ENCODE measurements at regions not wholly inside any gene's neighbourhood (a gene's known extent, or its start where the extent isn't known, plus 50 kb on each side); places are given as distances from the start of the nearest gene placed in this dataset.
"Not testable (repeated sequence)": the region's sequence is repeated elsewhere in the genome, so short reads cannot be mapped to it uniquely, and the experiment has no call there.

GRCh38 chrX:131854581-131854980, 168.5 kb upstream of the STK26 start:
- Histone ChIP-seq H3K9me3 (no peaks in the 10 kb centered on the region), H3K36me3 (no peaks in the 10 kb centered on the region), H3K4me1 (no peaks in the 10 kb centered on the region), H3K27ac (no peak overlapping the region), H3K27me3 (peaks cover 100% of the 10 kb centered on the region), H3K4me2 (no peak overlapping the region), H4K20me1 (peaks cover 7% of the 10 kb centered on the region; the same call in 1 of the 2 replicates), H3K4me3 (no peak overlapping the region), H3K9ac (no peak overlapping the region)
- no peak for TF ChIP-seq Cebpa-rat (IDR thresholded peaks at IDR 0.05)

- H3K4me2 ChIP-seq, result no peak overlapping the region
- H4K20me1 ChIP-seq, result no peaks in the 10 kb centered on the region; the same call in 1 of the 2 replicates
- no peaks in the 10 kb centered on the region for H3K9me3 ChIP-seq
- TF ChIP-seq Cebpa-rat (IDR thresholded peaks at IDR 0.05), result no peak
- H3K4me3 ChIP-seq, result no peak overlapping the region
- no peak overlapping the region for H3K27ac ChIP-seq
- H3K27me3 ChIP-seq, result peaks cover 99% of the 10 kb centered on the region
- H3K4me1 ChIP-seq, result no peaks in the 10 kb centered on the region
- H3K36me3 ChIP-seq, result no peaks in the 10 kb centered on the region
- H3K9ac ChIP-seq, result no peak overlapping the region
Observed at GRCh38 chrX:131861088-131861787, 161.9 kb upstream of the STK26 start.

DNA sequence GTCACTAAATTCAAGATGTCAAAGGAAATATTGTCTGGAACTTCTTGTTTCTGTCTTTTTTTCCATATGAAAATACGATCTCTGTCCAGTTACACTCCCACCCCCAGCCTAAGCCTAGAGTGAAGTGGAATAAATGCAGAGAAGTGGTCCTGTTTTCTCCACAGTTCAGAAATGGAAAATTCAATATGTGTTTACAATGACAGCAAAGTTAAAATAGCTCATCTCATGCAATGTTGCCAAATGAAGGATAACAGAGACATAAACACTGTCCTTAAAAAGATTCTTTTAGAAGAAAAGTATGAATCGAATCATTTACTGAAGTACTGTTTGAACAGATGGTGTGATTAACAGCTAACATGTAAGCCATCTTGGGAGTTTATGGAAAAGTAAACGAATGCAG, 160.8 kb upstream of the STK26 start:
- H3K27ac ChIP-seq, result no peak overlapping the region
- no peaks in the 10 kb centered on the region for H3K36me3 ChIP-seq
- no peak overlapping the region for H3K9ac ChIP-seq
- H3K4me2 ChIP-seq, result no peak overlapping the region
- no peaks in the 10 kb centered on the region; the same call in 1 of the 2 replicates for H4K20me1 ChIP-seq
- no peaks in the 10 kb centered on the region for H3K9me3 ChIP-seq
- no peak for TF ChIP-seq Cebpa-rat (IDR thresholded peaks at IDR 0.05)
- peaks cover 97% of the 10 kb centered on the region for H3K27me3 ChIP-seq
- H3K4me3 ChIP-seq, result no peak overlapping the region
- no peaks in the 10 kb centered on the region for H3K4me1 ChIP-seq

DNA sequence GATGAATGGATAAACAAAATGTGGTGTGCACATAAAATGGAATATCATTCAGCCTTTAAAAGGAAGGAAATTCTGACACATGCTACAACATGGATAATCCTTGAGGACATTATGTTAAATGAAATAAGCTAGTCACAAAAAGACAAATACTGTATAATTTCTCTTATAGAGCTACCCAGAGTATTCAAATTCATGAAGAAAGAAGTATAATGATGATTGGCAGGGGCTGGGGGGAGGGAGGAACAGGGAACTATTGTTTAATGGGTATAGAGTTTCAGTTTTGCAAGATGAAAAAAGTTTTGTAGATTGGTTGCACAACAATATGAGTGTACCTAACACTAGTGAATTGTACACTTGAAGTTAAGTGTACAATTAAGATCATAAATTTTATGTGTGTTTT, 153.9 kb upstream of the STK26 start:
- Histone ChIP-seq H3K36me3 (no peaks in the 10 kb centered on the region), H3K9me3 (no peaks in the 10 kb centered on the region), H3K4me2 (no peak overlapping the region), H3K27ac (no peak overlapping the region), H3K4me1 (no peaks in the 10 kb centered on the region), H4K20me1 (no peaks in the 10 kb centered on the region), H3K27me3 (peaks cover 82% of the 10 kb centered on the region), H3K9ac (no peak overlapping the region), H3K4me3 (no peak overlapping the region)
- TF ChIP-seq Cebpa-rat (IDR thresholded peaks at IDR 0.05), result no peak

GRCh38 chrX:131874300-131874699, 148.8 kb upstream of the STK26 start:
- Histone ChIP-seq H3K27me3 (peaks cover 79% of the 10 kb centered on the region), H3K9me3 (no peaks in the 10 kb centered on the region), H4K20me1 (no peaks in the 10 kb centered on the region), H3K4me2 (no peak overlapping the region), H3K36me3 (no peaks in the 10 kb centered on the region), H3K9ac (no peak overlapping the region), H3K27ac (no peak overlapping the region), H3K4me3 (no peak overlapping the region), H3K4me1 (no peaks in the 10 kb centered on the region)
- no peak for TF ChIP-seq Cebpa-rat (IDR thresholded peaks at IDR 0.05)

- not testable (repeated sequence) for H3K4me2 ChIP-seq, H4K20me1 ChIP-seq, H3K36me3 ChIP-seq, H3K4me3 ChIP-seq, H3K27ac ChIP-seq, H3K4me1 ChIP-seq, H3K9ac ChIP-seq, H3K9me3 ChIP-seq
- H3K27me3 ChIP-seq, result peaks cover 87% of the 10 kb centered on the region
Observed at GRCh38 chrX:131875827-131876226, 147.3 kb upstream of the STK26 start.

DNA sequence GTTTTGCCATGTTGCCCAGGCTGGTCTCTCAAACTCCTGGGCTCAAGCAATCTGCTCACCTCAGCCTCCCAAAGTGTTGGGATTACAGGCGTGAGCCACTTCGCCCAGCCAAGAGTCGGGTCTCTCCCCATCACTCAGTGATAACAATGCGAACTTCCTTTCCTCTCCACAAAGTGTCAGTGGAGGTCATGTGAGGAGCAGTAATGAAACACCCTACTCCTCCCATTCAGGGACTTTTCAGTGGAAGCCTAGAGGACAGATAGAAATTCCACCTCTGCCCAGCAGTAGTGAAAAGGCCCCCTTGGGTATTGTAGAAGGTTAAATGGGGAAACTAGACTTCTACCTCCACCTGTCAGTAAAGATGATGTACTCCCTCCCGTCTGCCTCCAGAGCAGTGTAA, 141.9 kb upstream of the STK26 start:
- Histone ChIP-seq H3K4me2 (no peak overlapping the region), H4K20me1 (no peaks in the 10 kb centered on the region), H3K4me1 (no peaks in the 10 kb centered on the region), H3K27ac (no peak overlapping the region), H3K9ac (no peak overlapping the region), H3K27me3 (peaks cover 91% of the 10 kb centered on the region), H3K4me3 (no peak overlapping the region), H3K36me3 (no peaks in the 10 kb centered on the region), H3K9me3 (peaks cover 14% of the 10 kb centered on the region)
- no peak for TF ChIP-seq Cebpa-rat (IDR thresholded peaks at IDR 0.05)

DNA sequence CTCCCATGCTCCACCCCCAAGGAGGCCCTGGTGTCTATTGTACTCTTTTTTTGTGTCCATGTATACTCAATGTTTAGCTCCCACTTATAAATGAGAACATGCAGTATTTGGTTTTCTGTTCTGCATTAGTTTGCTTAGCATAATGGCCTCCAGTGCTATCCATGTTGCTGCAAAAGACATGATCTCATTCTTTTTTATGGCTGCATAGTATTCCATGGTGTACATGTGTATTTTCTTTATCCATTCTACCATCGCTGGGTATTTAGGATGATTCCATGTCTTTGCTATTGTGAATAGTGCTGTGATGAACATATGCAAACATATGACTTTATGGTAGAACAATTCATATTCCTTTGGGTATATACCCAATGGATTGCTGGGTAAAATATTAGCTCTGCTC, 138.1 kb upstream of the STK26 start:
- H4K20me1 ChIP-seq, H3K4me3 ChIP-seq, H3K36me3 ChIP-seq, H3K4me1 ChIP-seq, H3K9ac ChIP-seq, H3K27ac ChIP-seq, H3K4me2 ChIP-seq: not testable (repeated sequence)
- Histone ChIP-seq H3K9me3 (peaks cover 18% of the 10 kb centered on the region), H3K27me3 (peaks cover 87% of the 10 kb centered on the region)

DNA sequence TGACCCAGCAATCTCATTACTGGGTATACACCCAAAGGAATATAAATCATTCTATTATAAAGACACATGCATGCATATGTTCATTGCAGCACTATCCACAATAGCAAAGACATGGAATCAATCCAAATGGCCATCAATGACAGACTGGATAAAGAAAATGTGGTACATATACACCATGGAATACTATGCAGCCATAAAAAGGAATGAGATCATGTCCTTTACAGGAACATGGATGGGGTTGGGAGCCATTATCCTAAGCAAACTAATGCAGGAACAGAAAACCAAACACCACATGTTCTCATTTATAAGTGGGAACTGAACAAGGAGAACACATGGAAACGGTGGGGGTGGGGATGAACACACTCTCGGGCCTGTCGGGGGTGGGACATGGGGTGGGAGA, 129.2 kb upstream of the STK26 start:
- not testable (repeated sequence) for H4K20me1 ChIP-seq, H3K4me1 ChIP-seq, H3K9ac ChIP-seq, H3K4me3 ChIP-seq, H3K9me3 ChIP-seq, H3K27ac ChIP-seq, H3K36me3 ChIP-seq, H3K4me2 ChIP-seq
- peaks cover 86% of the 10 kb centered on the region for H3K27me3 ChIP-seq

DNA sequence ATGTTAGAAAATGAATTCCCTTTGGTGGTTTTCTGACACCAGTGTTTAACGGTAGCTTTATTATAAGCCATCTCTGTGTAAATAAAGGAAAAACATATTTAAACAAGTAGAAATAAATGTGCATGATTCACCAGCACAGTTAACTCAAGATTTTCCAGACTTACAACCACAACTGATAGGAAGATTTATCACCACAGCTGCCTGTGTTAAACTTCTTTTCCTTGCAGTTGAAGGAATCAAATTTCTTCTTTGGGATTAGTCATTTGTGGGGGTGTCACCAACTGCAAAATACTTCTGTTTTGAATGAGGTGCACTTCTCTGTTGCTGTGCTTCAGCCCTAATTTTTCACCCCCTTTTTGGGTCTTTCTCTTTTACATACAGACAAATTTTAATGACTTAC, 128.1 kb upstream of the STK26 start:
- H3K9ac ChIP-seq, result no peak overlapping the region
- H3K27me3 ChIP-seq, result peaks cover 89% of the 10 kb centered on the region
- no peaks in the 10 kb centered on the region for H3K9me3 ChIP-seq
- H3K36me3 ChIP-seq, result no peaks in the 10 kb centered on the region
- no peak overlapping the region for H3K4me3 ChIP-seq
- no peak overlapping the region for H3K27ac ChIP-seq
- H3K4me2 ChIP-seq, result no peak overlapping the region
- no peaks in the 10 kb centered on the region for H3K4me1 ChIP-seq
- no peaks in the 10 kb centered on the region for H4K20me1 ChIP-seq
- no peak for TF ChIP-seq Cebpa-rat (IDR thresholded peaks at IDR 0.05)

DNA sequence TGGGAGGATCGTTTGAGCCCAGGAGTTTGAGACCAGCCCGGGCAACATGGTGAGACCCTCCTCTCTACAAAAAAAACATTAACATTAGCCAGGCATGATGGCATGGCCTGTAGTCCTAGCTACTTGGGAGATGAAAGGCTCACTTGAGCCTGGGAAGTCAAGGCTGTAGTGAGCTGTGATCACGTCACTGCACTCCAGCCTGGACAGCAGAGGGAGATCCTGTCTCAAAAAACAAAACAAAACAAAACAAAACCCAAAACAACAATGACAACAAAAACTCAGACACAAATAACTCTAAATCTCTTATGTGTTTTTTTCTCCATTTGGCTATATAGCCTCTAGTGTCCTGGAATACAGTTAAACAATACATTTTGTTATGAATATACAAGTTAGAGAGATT, 127.3 kb upstream of the STK26 start:
- Histone ChIP-seq H3K9ac (no peak overlapping the region), H3K9me3 (no peaks in the 10 kb centered on the region), H3K27ac (no peak overlapping the region), H4K20me1 (no peaks in the 10 kb centered on the region), H3K27me3 (peaks cover 89% of the 10 kb centered on the region), H3K4me3 (no peak overlapping the region), H3K36me3 (no peaks in the 10 kb centered on the region), H3K4me1 (no peaks in the 10 kb centered on the region), H3K4me2 (no peak overlapping the region)
- TF ChIP-seq Cebpa-rat (IDR thresholded peaks at IDR 0.05), result no peak
